DOHH2 (cell line): ENCODE measurements at regions not wholly inside any gene's neighbourhood (a gene's known extent, or its start where the extent isn't known, plus 50 kb on each side); places are given as distances from the start of the nearest gene placed in this dataset.

Experiments
- H3F3A ChIP-seq: fragments of 200-600 bp; sonication (generic), shearing (Covaris generic); 2 replicates; pipeline ENCODE4 v1.6.0; 2016; ENCODE audit warnings: antibody characterized with exemption, mild to moderate bottlenecking; ENCODE audit not compliant: control insufficient read depth, insufficient read depth
- H3K27ac ChIP-seq: fragments of 200-600 bp; sonication (generic); 2 replicates; pipeline ENCODE4 v1.5.1; 2014; ENCODE audit warnings: low read depth, mild to moderate bottlenecking, low read length, moderate library complexity
- H3K27me3 ChIP-seq: fragments of 200-600 bp; sonication (generic); 2 replicates; pipeline ENCODE4 v1.6.1; 2014; ENCODE audit warnings: mild to moderate bottlenecking, low read length, mixed read lengths; ENCODE audit not compliant: control insufficient read depth
- H3K36me3 ChIP-seq: fragments of 200-600 bp; sonication (generic); 2 replicates; pipeline ENCODE4 v1.6.1; 2014; ENCODE audit warnings: mild to moderate bottlenecking, low read length, moderate library complexity, mixed read lengths; ENCODE audit not compliant: control insufficient read depth
- H3K4me1 ChIP-seq: fragments of 200-600 bp; sonication (generic); 2 replicates; pipeline ENCODE4 v1.6.1; 2014; ENCODE audit warnings: mild to moderate bottlenecking, low read length, mixed read lengths; ENCODE audit not compliant: control insufficient read depth
- H3K4me2 ChIP-seq: fragments of 200-600 bp; sonication (generic); 2 replicates; pipeline ENCODE4 v1.6.0; 2014; ENCODE audit warnings: mild to moderate bottlenecking, low read length, moderate library complexity
- H3K4me3 ChIP-seq: fragments of 200-600 bp; sonication (generic); 2 replicates; pipeline ENCODE4 v1.5.1; 2014; ENCODE audit warnings: mild to moderate bottlenecking, low read length, mixed read lengths
- H3K79me2 ChIP-seq: fragments of 200-600 bp; sonication (generic); 2 replicates; pipeline ENCODE4 v1.6.1; 2014; ENCODE audit warnings: mild to moderate bottlenecking, low read length, mixed read lengths; ENCODE audit not compliant: control insufficient read depth
- H3K9me2 ChIP-seq: fragments of 200-600 bp; sonication (generic); replicated peaks from 2 replicates; pipeline ENCODE4 v1.6.1; 2014; ENCODE audit warnings: mild to moderate bottlenecking, low read length, mixed read lengths; ENCODE audit not compliant: control insufficient read depth
- H3K9me3 ChIP-seq: fragments of 200-600 bp; sonication (generic); 2 replicates; pipeline ENCODE4 v1.6.1; 2014; ENCODE audit warnings: antibody characterized with exemption, low read length, mixed read lengths; ENCODE audit not compliant: control insufficient read depth, insufficient read depth
- H4K20me1 ChIP-seq: fragments of 200-600 bp; sonication (generic); 2 replicates; pipeline ENCODE4 v1.6.0; 2014; ENCODE audit warnings: low read depth, mild to moderate bottlenecking, antibody characterized with exemption, low read length, moderate library complexity; ENCODE audit not compliant: control insufficient read depth, insufficient read depth
- CTCF ChIP-seq: fragments of 200-600 bp; sonication (generic); IDR thresholded peaks from one replicate; pipeline ENCODE4 v1.5.1; 2014; ENCODE audit warnings: antibody characterized with exemption, mild to moderate bottlenecking, low read depth, low read length; ENCODE audit not compliant: poor library complexity, severe bottlenecking
- EZH2phosphoT487 ChIP-seq: fragments of 200-600 bp; sonication (generic); IDR thresholded peaks from 2 replicates; pipeline ENCODE4 v1.6.1; 2017; ENCODE audit warnings: borderline replicate concordance, mild to moderate bottlenecking, antibody characterized with exemption, low read length, moderate library complexity, mixed read lengths

- no peak overlapping the region for H3K4me2 ChIP-seq
- no peaks in the 10 kb centered on the region for H3K36me3 ChIP-seq
- H4K20me1 ChIP-seq, result no peaks in the 10 kb centered on the region
- no peak overlapping the region for H3K4me3 ChIP-seq
- H3K4me1 ChIP-seq, result no peaks in the 10 kb centered on the region
- no peak for TF ChIP-seq CTCF
- TF ChIP-seq EZH2phosphoT487, result no peak
- no peak overlapping the region for H3K27ac ChIP-seq
- H3K9me3 ChIP-seq, result no peaks in the 10 kb centered on the region
- no peaks in the 10 kb centered on the region for H3K27me3 ChIP-seq
- no peaks in the 10 kb centered on the region for H3K9me2 ChIP-seq
- no peaks in the 10 kb centered on the region for H3K79me2 ChIP-seq
- H3F3A ChIP-seq, result no peaks in the 10 kb centered on the region
Measured at GRCh38 chr1:37125295-37125694, 91.0 kb upstream of the GRIK3 start.

- H3K27me3 ChIP-seq, result no peaks in the 10 kb centered on the region
- no peak overlapping the region for H3K27ac ChIP-seq
- no peaks in the 10 kb centered on the region for H3K9me3 ChIP-seq
- H3K79me2 ChIP-seq, result no peaks in the 10 kb centered on the region
- TF ChIP-seq CTCF, result no peak
- TF ChIP-seq EZH2phosphoT487, result no peak
- H3F3A ChIP-seq, result no peaks in the 10 kb centered on the region
- H4K20me1 ChIP-seq, result no peaks in the 10 kb centered on the region
- no peaks in the 10 kb centered on the region for H3K36me3 ChIP-seq
- H3K4me2 ChIP-seq, result no peak overlapping the region
- H3K4me3 ChIP-seq, result no peak overlapping the region
- no peaks in the 10 kb centered on the region for H3K9me2 ChIP-seq
- H3K4me1 ChIP-seq, result no peaks in the 10 kb centered on the region
Measured at GRCh38 chr1:37127254-37127748, 93.0 kb upstream of the GRIK3 start.

GRCh38 chr1:37128091-37128490 lies 93.8 kb upstream of the GRIK3 start:
- no peak overlapping the region for H3K27ac ChIP-seq
- H4K20me1 ChIP-seq, result no peaks in the 10 kb centered on the region
- H3K4me2 ChIP-seq, result no peak overlapping the region
- no peak overlapping the region for H3K4me3 ChIP-seq
- no peaks in the 10 kb centered on the region for H3K27me3 ChIP-seq
- H3K9me3 ChIP-seq, result no peaks in the 10 kb centered on the region
- no peaks in the 10 kb centered on the region for H3K79me2 ChIP-seq
- TF ChIP-seq CTCF (no peak), EZH2phosphoT487 (no peak)
- no peaks in the 10 kb centered on the region for H3K36me3 ChIP-seq
- no peaks in the 10 kb centered on the region for H3K4me1 ChIP-seq
- no peaks in the 10 kb centered on the region for H3K9me2 ChIP-seq
- no peaks in the 10 kb centered on the region for H3F3A ChIP-seq
